ENCODE measurements at regions not wholly inside any gene's neighbourhood (a gene's known extent, or its start where the extent isn't known, plus 50 kb on each side); places are given as distances from the start of the nearest gene placed in this dataset.
"Not testable (repeated sequence)": the region's sequence is repeated elsewhere in the genome, so short reads cannot be mapped to it uniquely, and the experiment has no call there.

- DNase-seq: no peak
Observed at GRCh38 chr1:214990619-214991018, 91.9 kb upstream of the KCNK2 start.

DNA sequence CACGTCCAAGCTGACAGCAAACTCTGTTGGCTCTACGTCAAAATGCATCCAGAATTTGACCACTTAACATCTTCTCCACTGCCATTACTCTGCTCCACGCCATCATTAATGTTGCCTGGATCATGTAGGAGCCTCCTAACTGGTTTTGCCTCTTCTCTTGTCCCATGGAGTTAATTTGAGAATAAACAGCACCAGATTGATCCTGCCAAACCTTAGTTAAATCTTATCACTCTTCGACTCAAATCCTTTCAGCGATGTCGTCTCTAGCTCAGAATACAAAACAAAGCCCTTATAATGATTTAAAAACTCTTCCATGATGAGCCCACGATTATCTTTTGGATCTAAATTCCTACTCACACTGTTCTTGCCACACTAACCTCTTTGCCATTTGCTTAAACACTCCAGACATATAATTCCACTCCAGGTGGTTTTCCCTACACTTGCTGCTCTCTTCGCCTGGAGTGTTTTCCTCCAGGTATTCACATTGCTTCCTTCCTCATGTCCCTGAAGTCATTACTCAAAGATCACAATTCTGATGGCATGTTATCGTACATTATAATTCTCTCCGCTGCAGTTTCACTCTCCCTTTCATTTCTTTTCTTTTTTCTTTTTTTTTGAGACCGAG lies 90.7 kb upstream of the KCNK2 start:
- no peak for DNase-seq

GRCh38 chr1:214993419-214993818 lies 89.1 kb upstream of the KCNK2 start:
- DNase-seq: no peak

- no peak for DNase-seq
Observed at GRCh38 chr1:214997685-214998084, 84.9 kb upstream of the KCNK2 start.

DNA sequence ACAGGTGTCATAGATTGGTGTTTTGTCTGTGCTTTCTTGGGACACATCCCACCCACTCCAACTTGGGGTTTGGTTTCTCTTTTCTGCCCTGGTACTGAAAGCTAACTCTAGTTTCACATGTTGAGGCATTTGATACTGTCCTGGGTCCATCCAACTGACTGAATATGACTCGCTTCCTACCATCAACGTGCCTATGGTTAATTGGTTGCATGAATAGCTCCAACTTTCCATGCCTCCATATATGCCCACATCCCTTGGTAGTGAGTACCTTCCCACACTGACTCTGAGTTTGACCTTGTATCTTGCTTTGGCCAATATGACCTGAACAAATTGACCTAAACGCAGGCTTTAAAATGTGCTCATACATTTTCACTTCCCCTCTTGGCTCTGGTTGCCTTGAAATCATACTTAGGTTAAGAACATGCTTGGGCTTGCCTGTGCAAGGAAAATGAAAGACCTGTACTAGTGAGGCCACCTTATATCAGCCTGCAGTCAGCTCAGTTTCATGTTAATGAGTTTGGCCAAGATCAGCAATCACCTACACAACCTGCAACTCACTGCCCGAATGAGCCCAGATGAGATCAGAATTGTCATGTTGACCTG lies 81.0 kb upstream of the KCNK2 start:
- DNase-seq: no peak

- DNase-seq: no peak
Observed at GRCh38 chr1:215002471-215002870, 80.1 kb upstream of the KCNK2 start.

GRCh38 chr1:215003686-215004085 lies 78.9 kb upstream of the KCNK2 start:
- no peak for DNase-seq

DNA sequence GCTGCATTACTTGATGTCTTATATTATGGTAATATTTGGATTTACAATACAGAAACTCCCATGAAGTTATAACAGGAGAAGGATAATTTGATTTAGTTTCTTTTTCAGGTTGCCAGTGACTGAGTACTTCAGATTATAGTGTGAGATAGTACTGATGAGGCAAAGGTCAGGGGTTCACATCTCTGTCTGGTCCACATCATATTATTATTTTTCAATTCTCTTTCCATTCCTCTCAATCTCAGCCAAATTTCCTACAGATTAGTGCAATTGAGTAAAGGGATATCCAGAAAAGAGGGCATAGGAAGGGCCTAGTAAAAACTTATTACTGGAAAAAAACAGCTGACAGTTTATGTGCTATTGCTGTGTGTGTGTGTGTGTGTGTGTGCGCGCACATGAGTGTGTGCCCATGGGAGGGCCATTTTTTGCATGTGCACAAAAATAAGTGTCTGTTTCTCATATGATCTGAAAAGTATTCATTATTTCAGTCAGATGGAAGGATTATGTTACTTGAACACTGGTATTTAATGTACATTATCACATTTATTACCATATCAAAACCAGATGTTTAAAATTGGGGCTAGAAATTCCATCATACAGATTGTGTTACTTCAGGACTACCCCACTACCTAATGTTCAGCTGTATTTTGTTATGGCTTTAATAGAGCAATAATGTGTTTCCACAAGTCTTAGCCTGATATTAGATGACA lies 78.3 kb upstream of the KCNK2 start:
- no peak for DNase-seq

GRCh38 chr1:215005078-215005477 lies 77.5 kb upstream of the KCNK2 start:
- DNase-seq: no peak

GRCh38 chr1:215005656-215006345 lies 76.7 kb upstream of the KCNK2 start:
- DNase-seq: no peak

- no peak for DNase-seq
Observed at GRCh38 chr1:215007880-215008279, 74.7 kb upstream of the KCNK2 start.

DNA sequence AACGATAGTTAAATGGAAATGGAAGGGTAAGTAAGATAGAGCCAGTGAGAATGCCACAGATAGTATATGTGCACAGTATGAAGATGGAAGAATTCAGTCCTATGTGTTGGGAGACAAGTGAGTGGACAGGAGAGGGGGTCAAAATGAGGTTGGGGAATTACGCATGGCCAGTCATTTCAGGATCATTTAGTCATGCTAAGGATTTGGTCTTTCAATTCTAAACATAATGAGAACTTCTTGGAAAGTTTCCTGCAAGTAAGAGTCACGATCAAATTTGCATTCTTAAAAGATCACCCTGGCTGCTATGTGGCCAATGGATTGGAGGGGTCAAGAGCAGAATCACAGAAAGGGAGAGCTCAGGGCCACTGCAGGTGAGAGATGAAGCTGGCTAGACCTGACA lies 64.0 kb upstream of the KCNK2 start:
- DNase-seq: no peak

- no peak for DNase-seq
Observed at GRCh38 chr1:215022204-215022603, 60.3 kb upstream of the KCNK2 start.

DNA sequence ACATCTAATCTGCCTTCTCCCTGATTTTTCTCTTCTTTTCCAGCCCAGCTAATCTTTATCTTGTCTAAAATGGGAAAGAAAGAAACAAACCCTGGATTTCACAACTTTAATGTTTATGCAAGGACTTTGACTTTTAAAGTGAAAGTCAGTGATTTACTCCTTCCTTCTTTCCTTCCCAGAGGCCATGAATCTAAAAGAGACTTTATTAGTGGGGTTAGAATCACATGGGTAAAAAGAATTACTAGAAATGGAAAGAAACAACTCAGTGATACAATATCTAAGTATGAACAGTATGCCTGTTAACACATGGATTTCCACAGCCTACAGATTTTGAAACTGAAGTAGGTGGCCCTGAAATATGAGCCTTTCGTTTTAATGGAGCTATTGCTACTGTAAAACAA lies 59.8 kb upstream of the KCNK2 start:
- no peak for DNase-seq

- no peak for DNase-seq
Observed at GRCh38 chr1:215023155-215023832, 59.2 kb upstream of the KCNK2 start.

DNA sequence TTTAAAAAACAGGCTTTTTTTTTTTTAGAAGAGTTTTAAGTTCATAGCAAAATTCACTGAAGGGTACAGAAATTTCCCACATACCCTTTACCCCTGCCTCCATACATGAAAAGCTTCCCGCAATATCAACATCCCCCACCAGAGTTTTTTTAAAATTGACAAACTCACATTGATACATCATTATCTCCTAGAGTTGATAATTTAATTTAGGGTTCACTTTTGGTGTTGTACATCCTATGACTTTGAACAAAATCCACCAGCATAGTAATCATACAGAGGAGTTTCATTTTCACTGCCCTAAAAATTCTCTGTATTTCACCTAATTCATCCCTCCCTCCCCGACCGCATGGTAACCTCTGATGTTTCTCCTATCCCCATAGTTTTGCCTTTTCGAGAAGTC lies 53.6 kb upstream of the KCNK2 start:
- DNase-seq: no peak

DNA sequence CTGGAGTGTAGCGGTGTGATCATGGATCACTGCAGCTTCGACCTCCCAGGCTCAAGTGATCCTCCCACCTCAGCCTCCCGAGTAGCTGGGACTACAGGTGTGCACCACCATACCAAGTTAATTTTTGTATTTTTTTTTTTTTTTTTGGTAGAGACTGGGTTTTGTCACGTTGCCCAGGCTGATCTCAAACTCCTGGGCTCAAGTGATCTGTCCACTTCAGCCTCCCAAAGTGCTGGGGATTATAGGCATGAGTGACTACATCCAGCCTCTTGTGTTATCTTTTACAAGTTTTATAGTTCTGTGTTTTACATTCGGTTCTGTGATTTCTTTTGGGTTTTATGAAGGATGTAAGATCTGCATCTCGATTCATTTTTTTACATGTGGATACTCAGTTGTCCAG lies 52.0 kb upstream of the KCNK2 start:
- DNase-seq: not testable (repeated sequence)

DNA sequence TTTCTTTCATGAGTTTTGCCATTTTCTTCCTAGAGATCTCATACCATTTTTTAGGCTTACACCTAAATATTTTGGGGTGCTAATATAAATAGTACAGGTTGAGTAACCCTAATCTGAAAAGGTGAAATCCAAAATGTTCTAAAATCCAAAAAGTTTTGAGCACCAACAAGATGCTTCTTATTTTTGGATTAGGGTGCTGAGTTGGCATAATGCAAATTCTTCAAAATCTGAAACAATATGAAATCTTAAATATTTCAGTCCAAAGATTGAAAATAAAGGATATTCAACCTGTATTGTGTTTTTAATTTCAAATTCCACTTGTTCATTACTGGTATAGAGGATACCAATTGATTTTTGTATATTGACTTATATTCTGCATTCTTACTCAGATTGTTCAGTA lies 51.1 kb upstream of the KCNK2 start:
- no peak for DNase-seq
